ENCODE measurements at regions not wholly inside any gene's neighbourhood (a gene's known extent, or its start where the extent isn't known, plus 50 kb on each side); places are given as distances from the start of the nearest gene placed in this dataset.
A peak's percentile ranks its signal among the peaks of the same experiment; 100 is the strongest.
"Not testable (repeated sequence)": the region's sequence is repeated elsewhere in the genome, so short reads cannot be mapped to it uniquely, and the experiment has no call there.

DNA sequence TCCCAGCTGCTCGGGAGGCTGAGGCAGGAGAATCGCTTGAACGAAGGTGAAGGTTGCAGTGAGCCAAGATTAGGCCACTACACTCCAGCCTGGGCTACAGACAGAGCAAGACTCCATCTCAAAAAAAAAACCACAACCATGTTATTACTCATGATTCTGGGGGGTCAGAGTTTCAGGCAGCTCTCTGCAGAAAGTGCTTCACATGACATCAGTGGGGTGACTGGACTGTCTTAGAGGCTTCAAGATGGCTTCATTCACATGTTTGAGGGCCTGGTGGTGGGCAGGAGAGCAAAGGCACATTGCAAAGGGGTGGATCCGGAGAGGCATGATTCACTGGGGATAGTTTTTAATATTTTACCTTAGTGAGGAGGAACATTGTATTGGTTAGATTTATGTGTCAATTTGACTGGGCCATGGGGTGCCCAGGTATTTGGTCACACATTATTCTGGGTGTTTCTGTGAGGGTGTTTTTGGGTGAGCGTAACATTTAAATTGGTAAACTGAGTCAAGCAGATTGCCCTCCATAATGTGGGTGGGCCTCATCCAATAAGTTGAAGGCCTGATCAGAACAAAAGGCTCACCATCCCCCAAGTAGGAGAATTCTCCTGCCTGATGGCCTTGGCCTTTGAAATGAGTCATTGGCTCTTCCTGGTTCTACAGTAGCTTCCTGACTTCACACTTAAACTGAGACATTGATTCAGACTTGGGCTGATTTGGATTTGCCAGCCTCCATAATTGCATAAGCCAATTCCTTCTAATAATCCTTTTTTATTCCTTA, 109.8 kb downstream of the GOSR1 start:
- peak; percentile 49 for DNase-seq (ENCODE audit: low read depth, low spot score)

- DNase-seq (ENCODE audit: low read depth, low spot score): no peak
Measured at GRCh38 chr17:30584810-30585209, 107.6 kb downstream of the GOSR1 start.

DNA sequence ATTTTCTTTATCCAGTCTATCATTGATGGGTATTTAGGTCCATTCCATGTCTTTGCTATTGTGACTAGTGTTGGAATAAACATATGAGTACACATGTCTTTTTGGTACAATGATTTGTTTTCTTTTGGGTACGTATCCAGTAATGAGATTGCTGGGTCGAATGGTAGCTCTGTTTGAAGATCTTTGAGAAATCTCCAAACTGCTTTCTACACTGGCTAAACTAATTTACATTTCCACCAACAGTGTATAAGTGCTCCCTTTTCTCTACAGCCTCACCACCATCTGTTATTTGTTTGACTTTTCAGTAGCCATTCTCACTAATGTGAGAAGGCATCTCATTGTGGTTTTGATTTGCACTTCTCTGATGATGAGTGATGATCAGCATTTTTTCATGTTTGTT, 103.7 kb downstream of the GOSR1 start:
- no peak for DNase-seq (ENCODE audit: low read depth, low spot score)

DNA sequence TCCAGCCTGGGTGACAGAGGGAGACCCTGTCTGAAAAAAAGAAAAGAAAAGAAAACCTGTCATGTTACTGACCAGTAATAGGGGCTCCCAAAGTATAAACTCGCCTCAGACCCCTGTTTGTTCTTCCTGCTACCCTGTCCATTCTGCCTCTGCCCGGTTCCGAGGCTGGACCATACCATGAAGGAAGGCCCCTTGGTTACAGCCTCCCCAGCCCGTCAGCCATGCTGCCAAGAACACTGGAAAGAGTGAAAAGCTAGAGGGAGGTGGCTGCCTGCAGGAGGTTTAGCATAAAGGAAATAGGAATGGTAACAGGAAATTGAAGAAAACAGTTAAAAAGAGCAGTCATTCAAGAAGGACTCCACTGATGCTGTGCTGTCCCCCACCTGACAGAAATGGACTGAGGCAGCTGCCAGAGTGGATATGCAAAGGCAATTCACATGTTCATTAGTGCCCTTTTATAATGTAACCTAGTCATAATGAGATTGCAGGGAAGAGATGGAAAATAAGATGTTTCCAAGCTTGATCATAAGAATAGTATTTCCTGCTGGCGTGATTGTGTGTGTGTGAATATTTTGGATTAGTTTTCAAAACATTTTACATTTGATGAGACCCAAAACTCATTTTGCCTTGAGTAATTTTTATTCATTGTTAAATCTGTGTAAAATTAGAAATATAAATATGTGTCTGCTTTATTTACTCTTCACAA, 102.6 kb downstream of the GOSR1 start:
- no peak for DNase-seq (ENCODE audit: low read depth, low spot score)

DNA sequence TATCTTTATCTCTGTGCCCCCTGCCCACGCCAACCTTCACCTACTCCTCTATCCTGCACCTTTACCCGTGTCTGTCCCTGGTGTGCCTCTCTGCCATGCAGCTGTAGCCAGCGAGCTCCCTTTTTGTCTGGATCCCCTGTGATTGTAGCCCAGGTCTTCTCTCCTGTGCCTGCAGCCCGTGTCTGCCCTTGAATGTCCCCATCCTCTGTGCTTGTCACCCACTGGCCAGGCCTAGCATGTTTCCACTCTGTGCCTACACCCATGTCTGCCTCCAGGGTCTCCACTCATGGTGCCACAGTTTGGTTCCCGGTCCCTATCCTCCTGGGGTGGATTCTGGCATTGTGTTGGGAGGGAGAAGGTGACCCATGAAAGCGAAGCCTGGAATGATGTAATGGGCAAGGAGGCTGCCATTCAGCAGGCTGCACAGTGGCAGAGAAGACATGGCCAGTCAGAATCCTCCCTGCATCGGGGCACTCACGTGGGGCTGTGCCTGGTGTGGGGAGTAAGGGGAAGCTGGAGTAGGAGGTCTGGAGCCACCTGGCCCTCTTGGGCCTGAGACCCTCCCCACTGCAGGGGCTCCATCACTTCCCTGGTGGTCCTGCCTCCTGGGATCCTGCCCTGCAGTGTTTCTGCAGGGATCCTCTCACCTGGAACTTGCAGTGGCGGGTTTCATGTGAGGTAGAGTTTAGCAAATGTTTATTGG, 101.0 kb downstream of the GOSR1 start:
- DNase-seq (ENCODE audit: low read depth, low spot score): not testable (repeated sequence)

Data from astrocyte of the hippocampus (primary cell).